HL-60 (cell line): ENCODE measurements at regions not wholly inside any gene's neighbourhood (a gene's known extent, or its start where the extent isn't known, plus 50 kb on each side); places are given as distances from the start of the nearest gene placed in this dataset.

Experiments
- DNase-seq, 2 experiments: peaks; one replicate each; pipeline ENCODE4 v3.0.0-alpha.2; 2010 to 2020; ENCODE audit warnings: low read depth in 1 of 2, low spot score in 1 of 2
- H3K27ac ChIP-seq: fragments of 250-450 bp; sonication (Bioruptor Pico); replicated peaks from 2 replicates; pipeline ENCODE4 v1.5.1; 2020; ENCODE audit warnings: mild to moderate bottlenecking, moderate library complexity
- H3K27me3 ChIP-seq: fragments of 250-450 bp; sonication (Bioruptor Pico); 2 replicates; pipeline ENCODE4 v1.5.1; 2021; ENCODE audit warnings: mild to moderate bottlenecking, moderate library complexity; ENCODE audit not compliant: insufficient read depth, poor library complexity, severe bottlenecking
- H3K4me3 ChIP-seq: replicated peaks from 2 replicates; pipeline ENCODE4 v1.5.1; 2011; ENCODE audit warnings: mild to moderate bottlenecking, control low read depth, low read length; ENCODE audit not compliant: insufficient read depth
- CTCF ChIP-seq: IDR thresholded peaks from one replicate; pipeline ENCODE4 v1.5.1; 2011; ENCODE audit warnings: low read length, control low read depth, inconsistent platforms; ENCODE audit not compliant: insufficient read depth
- GABPA ChIP-seq: IDR thresholded peaks from 2 replicates; pipeline ENCODE4 v1.6.1; 2012; ENCODE audit warnings: low read depth
- POLR2AphosphoS5 ChIP-seq: IDR thresholded peaks from 2 replicates; pipeline ENCODE4 v1.6.1; 2012; ENCODE audit warnings: low read depth
- REST ChIP-seq: IDR thresholded peaks from 2 replicates; pipeline ENCODE4 v1.6.1; 2012; ENCODE audit warnings: low read depth; ENCODE audit not compliant: insufficient replicate concordance
- SPI1 ChIP-seq: IDR thresholded peaks from 2 replicates; pipeline ENCODE4 v1.6.1; 2012; ENCODE audit warnings: low read depth, mild to moderate bottlenecking, borderline replicate concordance

GRCh38 chr4:144350706-144351105, 210.2 kb upstream of the GYPA start:
- no peak for DNase-seq
- H3K27ac ChIP-seq: no peak overlapping the region
- no peak overlapping the region for H3K4me3 ChIP-seq
- TF ChIP-seq REST: no peak
- no peak for TF ChIP-seq CTCF
- H3K27me3 ChIP-seq: no peaks in the 10 kb centered on the region

- Histone ChIP-seq H3K27ac (no peak overlapping the region), H3K27me3 (no peaks in the 10 kb centered on the region), H3K4me3 (no peak overlapping the region)
- no peak for DNase-seq
- TF ChIP-seq POLR2AphosphoS5 (no peak), GABPA (no peak), SPI1 (no peak), CTCF (no peak), REST (no peak)
These were observed 210.8 kb upstream of the GYPA start for GRCh38 chr4:144351306-144351705.

DNA sequence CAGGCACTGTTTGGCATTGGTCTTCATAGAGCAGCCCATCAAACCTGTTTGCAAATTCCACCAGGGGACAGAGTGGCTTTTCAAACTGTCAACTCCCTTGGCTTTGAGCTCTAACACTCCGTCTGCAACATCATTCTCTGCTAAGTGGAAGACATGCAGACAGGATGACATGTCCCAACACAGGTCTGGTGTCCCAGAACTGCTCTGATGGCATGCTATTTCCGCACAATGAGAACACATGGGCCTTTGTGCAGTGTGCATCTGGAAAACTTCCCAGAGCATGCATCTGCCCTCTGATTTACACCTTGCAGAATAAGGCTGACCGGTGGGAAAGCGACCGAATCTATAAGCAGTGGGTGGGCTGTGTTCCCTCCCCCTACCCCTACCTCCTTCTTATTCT, 212.8 kb upstream of the GYPA start:
- no peak for DNase-seq
- Histone ChIP-seq H3K27ac (no peak overlapping the region), H3K27me3 (no peaks in the 10 kb centered on the region), H3K4me3 (no peak overlapping the region)
- TF ChIP-seq CTCF: no peak
- TF ChIP-seq SPI1: no peak
- no peak for TF ChIP-seq GABPA
- no peak for TF ChIP-seq POLR2AphosphoS5
- no peak for TF ChIP-seq REST
